GM12878 (cell line): ENCODE measurements at regions not wholly inside any gene's neighbourhood (a gene's known extent, or its start where the extent isn't known, plus 50 kb on each side); places are given as distances from the start of the nearest gene placed in this dataset.

ENCODE experiments used
- ATAC-seq: fragments of 200-7000 bp; cut with Tn5 transposase; 3 replicates; pipeline ENCODE4 v1.9.1; 2020; ENCODE audit warnings: mild to moderate bottlenecking, moderate library complexity
- BruUV-seq: library from RNA; stranded (reverse); fragments of 400-500 nt; replicated peaks from 2 replicates; lab custom pipeline; 2021; lab: Mats Ljungman, UMichigan
- CTCF ChIA-PET: fragments of 300-600 bp; sonication (Branson Sonifier 250); formaldehyde crosslinking; extraction: SDS; loops from one replicate; lab custom pipeline; 2021; ENCODE audit warnings: inconsistent platforms; lab: Yijun Ruan, JAX
- POLR2A ChIA-PET: fragments of 350-600 bp; formaldehyde crosslinking; extraction: SDS; loops from one replicate; lab custom pipeline; 2021; ENCODE audit warnings: inconsistent platforms; lab: Charles Lee
- RAD21 ChIA-PET: fragments of 300-600 bp; sonication (Branson Sonifier 250); formaldehyde crosslinking; loops from one replicate; lab custom pipeline; 2023; ENCODE audit warnings: antibody characterized with exemption; ENCODE audit not compliant: unreplicated experiment; lab: Charles Lee
- SMC1A ChIA-PET: fragments of 300-600 bp; sonication (Branson Sonifier 250); formaldehyde crosslinking; loops from one replicate; lab custom pipeline; 2023; ENCODE audit not compliant: unreplicated experiment, uncharacterized antibody; lab: Charles Lee
- DNase-seq: peaks from one replicate; pipeline ENCODE4 v3.0.0-alpha.2; 2011; ENCODE audit warnings: low read depth, low spot score
- FAIRE-seq: peaks from 3 replicates; lab custom pipeline; 2011; peaks lifted over from hg19 to GRCh38; lab: Jason Lieb, UNC
- H2AFZ ChIP-seq: 2 replicates; pipeline ENCODE4 v1.6.0; 2011; ENCODE audit warnings: low read depth, low read length, control low read depth; ENCODE audit not compliant: control insufficient read depth
- H3K27ac ChIP-seq: 2 replicates; pipeline ENCODE4 v1.5.1; 2011; ENCODE audit warnings: control low read depth; ENCODE audit not compliant: control insufficient read depth, insufficient read depth
- H3K27me3 ChIP-seq, 2 experiments: replicated peaks in 1 of 2; 2 replicates each; pipeline versions ENCODE4 v1.6.0 to v1.6.1; 2011; ENCODE audit warnings: low read length in 1 of 2; ENCODE audit not compliant: control insufficient read depth in 2 of 2, insufficient read depth in 2 of 2
- H3K36me3 ChIP-seq, 2 experiments: 2 replicates each; pipeline ENCODE4 v1.5.1; 2011; ENCODE audit warnings: low read length in 1 of 2; ENCODE audit not compliant: control insufficient read depth in 2 of 2, insufficient read depth in 2 of 2
- H3K4me1 ChIP-seq: 2 replicates; pipeline ENCODE4 v1.6.1; 2011; ENCODE audit warnings: mild to moderate bottlenecking, low read length, moderate library complexity, mixed read lengths; ENCODE audit not compliant: control insufficient read depth, insufficient read depth
- H3K4me2 ChIP-seq: 2 replicates; pipeline ENCODE4 v1.6.0; 2011; ENCODE audit warnings: control low read depth; ENCODE audit not compliant: control insufficient read depth, insufficient read depth
- H3K4me3 ChIP-seq: fragments of 200-600 bp; sonication (generic); 2 replicates; pipeline ENCODE4 v1.5.1; 2016
- H3K79me2 ChIP-seq: 2 replicates; pipeline ENCODE4 v1.6.0; 2011; ENCODE audit warnings: low read length; ENCODE audit not compliant: control insufficient read depth, insufficient read depth
- H3K9ac ChIP-seq: 2 replicates; pipeline ENCODE4 v1.8.0; 2011; ENCODE audit warnings: low read length, control low read depth, mixed read lengths; ENCODE audit not compliant: control insufficient read depth, insufficient read depth
- H3K9me3 ChIP-seq: replicated peaks from 3 replicates; pipeline ENCODE4 v1.5.1; 2011; ENCODE audit warnings: mild to moderate bottlenecking, low read length; ENCODE audit not compliant: control insufficient read depth, insufficient read depth
- H4K20me1 ChIP-seq: 2 replicates; pipeline ENCODE4 v1.6.0; 2011; ENCODE audit not compliant: control insufficient read depth, insufficient read depth
- CREB1 ChIP-seq: IDR thresholded peaks from 2 replicates; pipeline ENCODE4 v1.6.1; 2012; ENCODE audit warnings: low read depth, mild to moderate bottlenecking, inconsistent platforms
- FOS ChIP-seq: IDR thresholded peaks from 3 replicates; pipeline ENCODE4 v1.6.1; 2011; ENCODE audit warnings: borderline replicate concordance; ENCODE audit not compliant: insufficient read length; ENCODE audit errors: extremely low read depth
- HCFC1 ChIP-seq: fragments of 150-350 bp; IDR thresholded peaks from 2 replicates; pipeline ENCODE4 v1.6.1; 2014; ENCODE audit warnings: low read length
- HDAC6 ChIP-seq: fragments of 200-600 bp; sonication (generic); IDR thresholded peaks from one replicate; pipeline ENCODE4 v1.8.0; 2017; ENCODE audit warnings: antibody characterized with exemption; ENCODE audit not compliant: unreplicated experiment
- IRF4 ChIP-seq: IDR thresholded peaks from 2 replicates; pipeline ENCODE4 v1.6.1; 2011; ENCODE audit warnings: low read depth, low read length
- RAD51 ChIP-seq: fragments of 450-650 bp; IDR thresholded peaks from 2 replicates; pipeline ENCODE4 v1.6.1; 2016; ENCODE audit warnings: moderate library complexity, mild to moderate bottlenecking, inconsistent platforms
- RUNX3 ChIP-seq: IDR thresholded peaks from 2 replicates; pipeline ENCODE4 v1.6.1; 2012; ENCODE audit warnings: low read length, inconsistent platforms
- SIX5 ChIP-seq: IDR thresholded peaks from 2 replicates; pipeline ENCODE4 v1.6.1; 2011; ENCODE audit warnings: mild to moderate bottlenecking, low read depth, low read length, moderate library complexity; ENCODE audit not compliant: severe bottlenecking
- SMAD5 ChIP-seq: IDR thresholded peaks from 2 replicates; pipeline ENCODE4 v1.6.1; 2016; ENCODE audit warnings: antibody characterized with exemption, low read depth
- SREBF2 ChIP-seq: IDR thresholded peaks from 2 replicates; pipeline ENCODE4 v1.6.1; 2012; ENCODE audit warnings: mild to moderate bottlenecking, low read length
- SUPT20H ChIP-seq: IDR thresholded peaks from 2 replicates; pipeline ENCODE4 v1.6.1; 2011; ENCODE audit warnings: low read depth, mild to moderate bottlenecking, low read length, moderate library complexity, borderline replicate concordance; ENCODE audit not compliant: control insufficient read depth
- YY1 ChIP-seq: IDR thresholded peaks from 2 replicates; pipeline ENCODE4 v1.6.1; 2011; ENCODE audit warnings: low read depth, mild to moderate bottlenecking, low read length
- ZBTB33 ChIP-seq: fragments of 450-650 bp; IDR thresholded peaks from 2 replicates; pipeline ENCODE4 v1.6.1; 2017; ENCODE audit warnings: mild to moderate bottlenecking
- WGBS: methylation state at CpG from one replicate; pipeline ENCODE4 v1.1.6; 2016; ENCODE audit warnings: low lambda C conversion rate; ENCODE audit not compliant: insufficient replicate concordance, insufficient coverage; ENCODE audit errors: missing lambda C conversion rate; 5-methylcytosine and 5-hydroxymethylcytosine counted together
- in situ Hi-C: fragments of 300-500 bp; cut with MboI; formaldehyde crosslinking; loops from 9 replicates; pipeline ENCODE4 v1.14.3; 2018; ENCODE audit warnings: mixed read lengths
- intact Hi-C: fragments of 100-400 bp; cut with micrococcal nuclease; formaldehyde crosslinking; loops from one replicate; pipeline ENCODE4 v1.14.2; 2022; ENCODE audit not compliant: unreplicated experiment
- TF ChIP-seq, protein P1 (sequence below): fragments of 450-650 bp; IDR thresholded peaks from 2 replicates; pipeline ENCODE4 v1.6.1; 2017; ENCODE audit warnings: mild to moderate bottlenecking, moderate library complexity
- TF ChIP-seq, protein P2 (sequence below): fragments of 450-650 bp; IDR thresholded peaks from 2 replicates; pipeline ENCODE4 v1.6.1; 2017; ENCODE audit warnings: antibody characterized with exemption, mild to moderate bottlenecking, moderate library complexity

DNA sequence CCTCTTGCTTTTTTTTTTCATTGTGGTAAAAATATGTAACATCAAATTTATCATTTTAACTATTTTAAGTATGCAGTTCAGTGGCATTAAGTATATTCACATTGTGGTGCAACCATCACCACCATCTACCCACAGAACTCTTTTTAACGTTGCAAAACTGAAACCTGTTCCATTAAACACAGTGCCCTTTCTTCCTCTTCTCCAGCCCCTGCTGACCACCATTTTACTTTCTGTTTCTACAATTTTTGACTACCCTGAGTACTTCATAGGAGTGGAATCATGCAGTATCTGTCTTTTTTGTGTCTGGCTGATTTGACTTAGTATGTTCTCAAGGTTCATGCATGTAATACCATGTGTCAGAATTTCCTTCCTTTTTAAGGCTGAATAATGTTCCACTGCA, 153.1 kb downstream of the FGF9 start (continued):
- TF ChIP-seq, protein P1, sequence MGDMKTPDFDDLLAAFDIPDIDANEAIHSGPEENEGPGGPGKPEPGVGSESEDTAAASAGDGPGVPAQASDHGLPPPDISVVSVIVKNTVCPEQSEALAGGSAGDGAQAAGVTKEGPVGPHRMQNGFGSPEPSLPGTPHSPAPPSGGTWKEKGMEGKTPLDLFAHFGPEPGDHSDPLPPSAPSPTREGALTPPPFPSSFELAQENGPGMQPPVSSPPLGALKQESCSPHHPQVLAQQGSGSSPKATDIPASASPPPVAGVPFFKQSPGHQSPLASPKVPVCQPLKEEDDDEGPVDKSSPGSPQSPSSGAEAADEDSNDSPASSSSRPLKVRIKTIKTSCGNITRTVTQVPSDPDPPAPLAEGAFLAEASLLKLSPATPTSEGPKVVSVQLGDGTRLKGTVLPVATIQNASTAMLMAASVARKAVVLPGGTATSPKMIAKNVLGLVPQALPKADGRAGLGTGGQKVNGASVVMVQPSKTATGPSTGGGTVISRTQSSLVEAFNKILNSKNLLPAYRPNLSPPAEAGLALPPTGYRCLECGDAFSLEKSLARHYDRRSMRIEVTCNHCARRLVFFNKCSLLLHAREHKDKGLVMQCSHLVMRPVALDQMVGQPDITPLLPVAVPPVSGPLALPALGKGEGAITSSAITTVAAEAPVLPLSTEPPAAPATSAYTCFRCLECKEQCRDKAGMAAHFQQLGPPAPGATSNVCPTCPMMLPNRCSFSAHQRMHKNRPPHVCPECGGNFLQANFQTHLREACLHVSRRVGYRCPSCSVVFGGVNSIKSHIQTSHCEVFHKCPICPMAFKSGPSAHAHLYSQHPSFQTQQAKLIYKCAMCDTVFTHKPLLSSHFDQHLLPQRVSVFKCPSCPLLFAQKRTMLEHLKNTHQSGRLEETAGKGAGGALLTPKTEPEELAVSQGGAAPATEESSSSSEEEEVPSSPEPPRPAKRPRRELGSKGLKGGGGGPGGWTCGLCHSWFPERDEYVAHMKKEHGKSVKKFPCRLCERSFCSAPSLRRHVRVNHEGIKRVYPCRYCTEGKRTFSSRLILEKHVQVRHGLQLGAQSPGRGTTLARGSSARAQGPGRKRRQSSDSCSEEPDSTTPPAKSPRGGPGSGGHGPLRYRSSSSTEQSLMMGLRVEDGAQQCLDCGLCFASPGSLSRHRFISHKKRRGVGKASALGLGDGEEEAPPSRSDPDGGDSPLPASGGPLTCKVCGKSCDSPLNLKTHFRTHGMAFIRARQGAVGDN = no peak
- TF ChIP-seq SUPT20H = no peak
- TF ChIP-seq CREB1 = no peak
- TF ChIP-seq HCFC1 = no peak

DNA sequence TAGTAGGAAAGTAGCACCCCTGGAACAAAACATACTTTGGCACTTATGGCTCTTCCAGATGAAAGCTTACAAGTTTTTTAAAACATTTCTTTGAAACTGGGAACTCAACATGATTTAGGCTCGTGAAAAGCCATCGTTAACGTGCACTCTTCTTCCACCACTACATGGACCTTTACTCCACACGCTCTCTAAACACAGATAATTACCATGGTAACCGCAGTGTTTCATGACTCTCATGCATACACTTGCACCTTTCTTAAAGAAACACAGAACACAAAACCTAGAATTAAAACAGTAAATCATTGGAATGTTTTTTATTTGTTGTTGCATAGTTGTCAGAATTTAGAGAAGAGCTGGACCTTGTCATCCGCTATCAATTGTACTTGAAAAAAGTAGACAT, 154.3 kb downstream of the FGF9 start:
- ChIA-PET POLR2A (no interaction called here), CTCF (no interaction called here), RAD21 (no interaction called here), SMC1A (no interaction called here)
- Histone ChIP-seq H3K4me3 (no peak overlapping the region), H3K27me3 (no peaks in the 10 kb centered on the region), H3K9ac (no peak overlapping the region), H3K9me3 (no peaks in the 10 kb centered on the region), H3K4me1 (no peaks in the 10 kb centered on the region), H3K79me2 (no peaks in the 10 kb centered on the region), H3K36me3 (no peaks in the 10 kb centered on the region), H4K20me1 (no peaks in the 10 kb centered on the region), H2AFZ (no peak overlapping the region), H3K27ac (no peak overlapping the region), H3K4me2 (no peak overlapping the region)
- BruUV-seq = no TSS peak
- DNase-seq (no peak), ATAC-seq (no peak), FAIRE-seq (no peak)
- WGBS = 63% methylated on average over 6 of the region's 6 CpGs
- in situ Hi-C loops = no loop called here
- intact Hi-C loops = no loop called here
- TF ChIP-seq HDAC6 (no peak), IRF4 (no peak), SMAD5 (no peak), SIX5 (no peak), YY1 (no peak), ZBTB33 (no peak), FOS (no peak), SREBF2 (no peak), RUNX3 (no peak), RAD51 (no peak)
- TF ChIP-seq, protein P2, sequence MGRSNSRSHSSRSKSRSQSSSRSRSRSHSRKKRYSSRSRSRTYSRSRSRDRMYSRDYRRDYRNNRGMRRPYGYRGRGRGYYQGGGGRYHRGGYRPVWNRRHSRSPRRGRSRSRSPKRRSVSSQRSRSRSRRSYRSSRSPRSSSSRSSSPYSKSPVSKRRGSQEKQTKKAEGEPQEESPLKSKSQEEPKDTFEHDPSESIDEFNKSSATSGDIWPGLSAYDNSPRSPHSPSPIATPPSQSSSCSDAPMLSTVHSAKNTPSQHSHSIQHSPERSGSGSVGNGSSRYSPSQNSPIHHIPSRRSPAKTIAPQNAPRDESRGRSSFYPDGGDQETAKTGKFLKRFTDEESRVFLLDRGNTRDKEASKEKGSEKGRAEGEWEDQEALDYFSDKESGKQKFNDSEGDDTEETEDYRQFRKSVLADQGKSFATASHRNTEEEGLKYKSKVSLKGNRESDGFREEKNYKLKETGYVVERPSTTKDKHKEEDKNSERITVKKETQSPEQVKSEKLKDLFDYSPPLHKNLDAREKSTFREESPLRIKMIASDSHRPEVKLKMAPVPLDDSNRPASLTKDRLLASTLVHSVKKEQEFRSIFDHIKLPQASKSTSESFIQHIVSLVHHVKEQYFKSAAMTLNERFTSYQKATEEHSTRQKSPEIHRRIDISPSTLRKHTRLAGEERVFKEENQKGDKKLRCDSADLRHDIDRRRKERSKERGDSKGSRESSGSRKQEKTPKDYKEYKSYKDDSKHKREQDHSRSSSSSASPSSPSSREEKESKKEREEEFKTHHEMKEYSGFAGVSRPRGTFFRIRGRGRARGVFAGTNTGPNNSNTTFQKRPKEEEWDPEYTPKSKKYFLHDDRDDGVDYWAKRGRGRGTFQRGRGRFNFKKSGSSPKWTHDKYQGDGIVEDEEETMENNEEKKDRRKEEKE = no peak
